ENCODE measurements at regions not wholly inside any gene's neighbourhood (a gene's known extent, or its start where the extent isn't known, plus 50 kb on each side); places are given as distances from the start of the nearest gene placed in this dataset.

- Mint-ChIP-seq H3K4me3 (no peak overlapping the region), H3K36me3 (no peaks in the 10 kb centered on the region), H3K27ac (peak overlapping the region in 3 of 10 donors; percentile 51 to 72 (median 56)), H3K4me1 (peaks cover 0 to 5% (median 2%) of the 10 kb centered on the region in 4 donors), H3K9me3 (peaks cover 0 to 4% (median 0%) of the 10 kb centered on the region in 9 donors), H3K27me3 (peaks cover 0 to 5% (median 0%) of the 10 kb centered on the region in 5 donors)
- POLR2A ChIA-PET, result interaction anchor here (0.6 kb wide), 1 partner anchor 196 kb away, joined by 3 read pairs; no protein-coding TSS in a partner anchor
- DNase-seq (no peak), ATAC-seq (no peak)
Observed at GRCh38 chr14:71204768-71205167, 297.5 kb downstream of the PCNX1 start.

DNA sequence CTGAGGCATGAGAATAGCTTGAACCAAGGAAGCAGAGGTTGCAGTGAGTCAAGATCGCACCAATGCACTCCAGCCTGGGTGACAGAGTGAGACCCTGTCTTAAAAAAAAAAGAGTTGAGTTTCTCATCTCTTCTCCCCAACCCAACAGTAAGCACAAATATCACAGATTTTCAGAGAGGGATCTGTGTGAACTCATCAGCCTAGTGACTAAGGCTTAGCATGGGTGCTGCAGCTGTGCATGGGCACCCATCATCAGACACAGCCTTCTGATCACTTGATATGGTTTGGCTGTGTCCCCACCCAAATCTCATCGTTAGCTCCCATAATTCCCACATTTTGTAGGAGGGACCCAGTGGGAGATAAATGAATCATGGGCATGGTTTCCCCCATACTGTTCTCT, 298.9 kb downstream of the PCNX1 start:
- Mint-ChIP-seq H3K4me3 (no peak overlapping the region), H3K27ac (no peak overlapping the region), H3K9me3 (peaks cover 0 to 4% (median 0%) of the 10 kb centered on the region in 9 donors), H3K27me3 (peaks cover 0 to 1% (median 0%) of the 10 kb centered on the region in 5 donors), H3K36me3 (no peaks in the 10 kb centered on the region), H3K4me1 (peaks cover 0 to 5% (median 2%) of the 10 kb centered on the region in 4 donors)
- DNase-seq (no peak), ATAC-seq (no peak)
- POLR2A ChIA-PET, result no interaction called here

GRCh38 chr14:71206766-71207371, 299.6 kb downstream of the PCNX1 start:
- ATAC-seq (no peak), DNase-seq (no peak)
- H3K4me1 Mint-ChIP-seq, result peaks cover 0 to 5% (median 2%) of the 10 kb centered on the region in 4 donors
- no peak overlapping the region for H3K27ac Mint-ChIP-seq
- POLR2A ChIA-PET, result no interaction called here
- no peaks in the 10 kb centered on the region for H3K36me3 Mint-ChIP-seq
- H3K4me3 Mint-ChIP-seq, result no peak overlapping the region
- H3K9me3 Mint-ChIP-seq, result peaks cover 0 to 4% (median 0%) of the 10 kb centered on the region in 9 donors
- no peaks in the 10 kb centered on the region for H3K27me3 Mint-ChIP-seq

DNA sequence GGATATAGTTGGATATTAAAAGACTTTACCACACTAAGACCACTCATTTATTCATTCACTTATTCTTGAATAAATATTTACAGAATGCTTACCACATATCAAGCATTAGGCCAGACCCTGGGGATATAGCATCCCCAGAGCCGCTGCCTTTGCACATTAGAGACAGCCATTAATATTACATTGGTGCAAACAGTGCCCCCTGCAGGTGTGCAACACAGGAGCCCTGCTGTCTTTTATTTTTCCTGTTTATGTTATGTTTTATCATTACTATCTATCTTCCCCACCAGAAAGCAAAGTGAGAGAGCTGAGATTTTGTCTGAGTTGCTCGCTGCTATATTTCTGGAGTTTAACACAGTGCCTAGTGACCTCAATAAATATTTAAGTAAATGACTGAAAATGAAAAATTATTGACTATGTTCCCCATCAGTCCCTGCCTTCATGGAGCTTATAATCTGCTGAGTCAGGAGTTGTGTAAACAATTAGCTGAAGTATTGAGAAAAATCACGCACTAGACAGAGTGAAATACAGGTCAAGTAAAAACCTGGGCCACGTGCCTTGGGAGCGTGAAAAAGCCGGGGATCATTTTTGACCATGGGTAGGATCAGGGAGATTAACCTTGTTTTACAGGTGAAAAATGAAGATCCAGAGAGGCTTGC, 301.6 kb downstream of the PCNX1 start:
- Mint-ChIP-seq H3K27ac (no peak overlapping the region), H3K4me1 (peaks cover 0 to 3% (median 2%) of the 10 kb centered on the region in 4 donors), H3K9me3 (peaks cover 0 to 4% (median 0%) of the 10 kb centered on the region in 9 donors), H3K27me3 (no peaks in the 10 kb centered on the region), H3K36me3 (no peaks in the 10 kb centered on the region), H3K4me3 (no peak overlapping the region)
- DNase-seq, result no peak
- no peak for ATAC-seq
- POLR2A ChIA-PET, result no interaction called here

- no peaks in the 10 kb centered on the region for H3K27me3 Mint-ChIP-seq
- POLR2A ChIA-PET, result no interaction called here
- DNase-seq (no peak), ATAC-seq (no peak)
- peak overlapping the region in 2 of 10 donors; percentile 6 to 53 for H3K27ac Mint-ChIP-seq
- peaks cover 0 to 1% (median 0%) of the 10 kb centered on the region in 4 donors for H3K4me1 Mint-ChIP-seq
- peaks cover 0 to 4% (median 0%) of the 10 kb centered on the region in 9 donors for H3K9me3 Mint-ChIP-seq
- no peak overlapping the region for H3K4me3 Mint-ChIP-seq
- no peaks in the 10 kb centered on the region for H3K36me3 Mint-ChIP-seq
Observed at GRCh38 chr14:71209888-71210287, 302.6 kb downstream of the PCNX1 start.

DNA sequence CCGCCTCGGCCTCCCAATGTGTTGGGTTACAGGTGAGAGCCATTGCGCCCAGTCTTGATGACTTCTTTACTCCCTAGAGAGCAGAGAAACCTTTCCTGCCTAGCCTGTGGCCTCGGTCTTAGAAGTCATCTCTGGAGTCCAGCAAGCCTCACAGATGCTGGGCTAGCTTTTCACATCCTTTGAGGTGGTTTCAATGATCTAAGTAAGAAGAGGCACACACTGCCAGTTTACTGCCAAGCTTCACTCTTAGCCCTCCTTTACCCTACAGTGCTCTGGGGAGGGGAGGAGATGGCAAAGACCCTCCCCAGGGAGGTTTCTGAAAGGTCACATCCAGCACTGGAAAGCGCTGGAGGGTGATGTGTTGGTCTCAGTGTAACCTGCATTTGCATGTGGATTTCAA, 304.8 kb downstream of the PCNX1 start:
- ATAC-seq (no peak), DNase-seq (no peak)
- Mint-ChIP-seq H3K4me3 (no peak overlapping the region), H3K36me3 (no peaks in the 10 kb centered on the region), H3K9me3 (peaks cover 0 to 2% (median 0%) of the 10 kb centered on the region in 9 donors), H3K27me3 (no peaks in the 10 kb centered on the region), H3K27ac (no peak overlapping the region), H3K4me1 (no peaks in the 10 kb centered on the region)
- POLR2A ChIA-PET, result no interaction called here

DNA sequence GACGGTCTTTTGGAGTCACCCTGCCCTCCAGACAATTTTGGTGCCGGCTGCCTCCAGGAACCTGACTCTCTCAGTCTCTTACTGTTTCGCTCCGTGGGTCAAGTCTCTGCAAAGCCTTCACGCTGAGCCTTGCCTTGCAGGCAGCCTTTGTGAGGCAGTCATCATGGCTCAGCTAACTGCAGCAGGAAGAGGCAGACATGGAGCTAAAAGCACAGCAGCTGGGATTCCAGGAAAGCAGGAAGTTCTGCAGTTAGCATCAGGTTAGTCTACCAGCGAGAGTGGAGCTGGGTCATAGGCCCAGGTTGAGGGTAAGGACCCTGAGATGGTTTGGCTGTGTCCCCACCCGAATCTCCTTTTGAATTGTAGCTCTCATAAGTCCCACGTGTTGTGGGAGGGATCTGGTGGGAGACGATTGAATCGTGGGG, 305.4 kb downstream of the PCNX1 start:
- ATAC-seq (no peak), DNase-seq (no peak)
- peaks cover 0 to 4% (median 3%) of the 10 kb centered on the region in 3 donors for H3K36me3 Mint-ChIP-seq
- peak overlapping the region in 1 of 10 donors; percentile 21 for H3K27ac Mint-ChIP-seq
- H3K9me3 Mint-ChIP-seq, result peaks cover 0 to 8% (median 2%) of the 10 kb centered on the region in 9 donors
- no peak overlapping the region for H3K4me3 Mint-ChIP-seq
- H3K4me1 Mint-ChIP-seq, result no peaks in the 10 kb centered on the region
- no peaks in the 10 kb centered on the region for H3K27me3 Mint-ChIP-seq
- POLR2A ChIA-PET, result no interaction called here

GRCh38 chr14:71214241-71214640, 307.0 kb downstream of the PCNX1 start:
- ATAC-seq (no peak), DNase-seq (no peak)
- H3K36me3 Mint-ChIP-seq, result peaks cover 0 to 4% (median 3%) of the 10 kb centered on the region in 3 donors
- H3K27ac Mint-ChIP-seq, result no peak overlapping the region
- H3K9me3 Mint-ChIP-seq, result peaks cover 0 to 10% (median 3%) of the 10 kb centered on the region in 9 donors
- no peak overlapping the region for H3K4me3 Mint-ChIP-seq
- POLR2A ChIA-PET, result no interaction called here
- H3K4me1 Mint-ChIP-seq, result peaks cover 0 to 6% (median 0%) of the 10 kb centered on the region in 4 donors
- no peaks in the 10 kb centered on the region for H3K27me3 Mint-ChIP-seq

GRCh38 chr14:71220462-71220861, 313.2 kb downstream of the PCNX1 start:
- no peak overlapping the region for H3K4me3 Mint-ChIP-seq
- POLR2A ChIA-PET, result no interaction called here
- H3K27me3 Mint-ChIP-seq, result no peaks in the 10 kb centered on the region
- ATAC-seq, result no peak
- H3K4me1 Mint-ChIP-seq, result peaks cover 0 to 6% (median under 1%) of the 10 kb centered on the region in 4 donors
- DNase-seq, result no peak
- peaks cover 0 to 4% (median 3%) of the 10 kb centered on the region in 3 donors for H3K36me3 Mint-ChIP-seq
- peaks cover 0 to 10% (median 3%) of the 10 kb centered on the region in 9 donors for H3K9me3 Mint-ChIP-seq
- no peak overlapping the region for H3K27ac Mint-ChIP-seq

DNA sequence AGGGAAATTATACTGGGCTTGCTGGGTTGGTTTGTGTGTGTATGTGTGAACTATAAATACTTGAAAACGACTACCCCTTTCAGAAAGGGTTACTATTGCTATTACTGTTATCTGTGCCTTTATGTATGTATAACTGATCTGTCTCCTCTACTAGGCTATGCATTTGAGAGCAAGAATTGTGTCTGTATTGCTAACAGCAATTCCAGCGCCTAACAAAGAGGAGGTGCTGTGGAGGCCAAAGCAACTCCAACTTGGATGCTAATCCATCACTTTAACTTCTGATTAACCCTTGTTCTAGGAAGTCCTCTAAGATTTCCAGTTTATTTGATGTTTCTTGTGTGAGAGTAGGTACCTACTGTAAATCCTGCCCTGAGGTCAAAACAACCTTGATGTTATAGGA, 313.9 kb downstream of the PCNX1 start:
- ATAC-seq (no peak), DNase-seq (no peak)
- peaks cover 0 to 10% (median 3%) of the 10 kb centered on the region in 9 donors for H3K9me3 Mint-ChIP-seq
- no peaks in the 10 kb centered on the region for H3K27me3 Mint-ChIP-seq
- H3K4me1 Mint-ChIP-seq, result peaks cover 0 to 6% (median under 1%) of the 10 kb centered on the region in 4 donors
- H3K4me3 Mint-ChIP-seq, result no peak overlapping the region
- POLR2A ChIA-PET, result no interaction called here
- H3K36me3 Mint-ChIP-seq, result peaks cover 0 to 4% (median 3%) of the 10 kb centered on the region in 3 donors
- H3K27ac Mint-ChIP-seq, result no peak overlapping the region

DNA sequence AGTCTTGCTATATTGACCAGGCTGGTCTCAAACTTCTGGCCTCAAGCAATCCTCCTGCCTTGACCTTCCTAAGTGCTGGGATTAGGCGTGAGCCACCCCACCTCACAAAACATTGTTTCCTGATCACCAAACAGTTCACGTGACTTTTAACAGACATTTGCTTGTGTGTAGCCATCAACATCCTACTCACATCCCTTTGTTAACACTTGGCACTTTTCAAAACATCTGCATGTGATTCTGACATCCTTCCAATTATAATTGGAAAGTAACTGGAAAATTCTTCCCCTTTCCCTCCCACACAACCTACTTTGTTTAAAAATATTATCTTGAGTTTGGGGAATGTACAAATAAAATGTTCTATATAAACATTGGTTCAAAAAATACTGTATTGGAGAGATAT, 317.9 kb downstream of the PCNX1 start:
- H3K27me3 Mint-ChIP-seq, result no peaks in the 10 kb centered on the region
- DNase-seq (no peak), ATAC-seq (no peak)
- POLR2A ChIA-PET, result no interaction called here
- no peak overlapping the region for H3K27ac Mint-ChIP-seq
- H3K4me3 Mint-ChIP-seq, result no peak overlapping the region
- H3K9me3 Mint-ChIP-seq, result no peaks in the 10 kb centered on the region
- H3K4me1 Mint-ChIP-seq, result peaks cover 0 to 6% (median 4%) of the 10 kb centered on the region in 4 donors
- no peaks in the 10 kb centered on the region for H3K36me3 Mint-ChIP-seq

DNA sequence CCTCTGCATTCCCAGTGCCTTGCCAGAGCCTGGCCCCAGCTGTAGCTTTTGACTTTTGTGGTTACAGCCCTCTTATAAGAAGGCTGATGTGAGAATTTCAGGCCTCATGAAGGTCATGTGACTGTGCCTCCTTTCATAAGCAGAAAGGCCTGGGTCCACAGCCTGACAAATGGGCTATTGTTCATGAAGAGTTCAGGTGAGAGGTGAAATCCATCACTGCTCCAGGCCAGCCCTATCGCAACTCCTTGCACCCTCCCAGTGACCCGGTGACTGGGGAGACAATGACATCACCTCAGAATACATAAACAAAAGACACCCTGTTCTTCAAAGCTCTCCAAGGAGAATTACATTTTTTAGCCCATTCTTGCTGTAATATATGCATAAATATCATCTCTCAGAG, 321.5 kb downstream of the PCNX1 start:
- Mint-ChIP-seq H3K4me3 (no peak overlapping the region), H3K9me3 (no peaks in the 10 kb centered on the region), H3K4me1 (peaks cover 0 to 6% (median 3%) of the 10 kb centered on the region in 4 donors), H3K36me3 (no peaks in the 10 kb centered on the region), H3K27ac (peak overlapping the region in 4 of 10 donors; percentile 8 to 69 (median 50)), H3K27me3 (no peaks in the 10 kb centered on the region)
- no peak for ATAC-seq
- DNase-seq, result no peak
- POLR2A ChIA-PET, result no interaction called here

GRCh38 chr14:71229875-71230274, 322.6 kb downstream of the PCNX1 start:
- no peaks in the 10 kb centered on the region for H3K27me3 Mint-ChIP-seq
- ATAC-seq (no peak), DNase-seq (no peak)
- peaks cover 0 to 6% (median 4%) of the 10 kb centered on the region in 4 donors for H3K4me1 Mint-ChIP-seq
- POLR2A ChIA-PET, result no interaction called here
- no peaks in the 10 kb centered on the region for H3K9me3 Mint-ChIP-seq
- H3K36me3 Mint-ChIP-seq, result no peaks in the 10 kb centered on the region
- H3K27ac Mint-ChIP-seq, result peak overlapping the region in 2 of 10 donors; percentile 6 to 57
- no peak overlapping the region for H3K4me3 Mint-ChIP-seq

All from naive thymus-derived CD8-positive, alpha-beta T cell (primary cell).